Mucosa of descending colon (tissue), 3 donors: ENCODE measurements at regions not wholly inside any gene's neighbourhood (a gene's known extent, or its start where the extent isn't known, plus 50 kb on each side); places are given as distances from the start of the nearest gene placed in this dataset.

Source experiments
- ATAC-seq: fragments of 200-7000 bp; cut with Tn5 transposase; one replicate; pipeline ENCODE4 v1.9.1; 2020; ENCODE audit warnings: mild to moderate bottlenecking, moderate library complexity
- DNase-seq, 3 donors: peaks; one replicate each; pipeline ENCODE4 v3.0.0-alpha.2; 2020
- H3K36me3 ChIP-seq: fragments of 200-600 bp; one replicate; pipeline ENCODE4 v1.8.0; 2021; ENCODE audit warnings: low read depth, mild to moderate bottlenecking
- H3K4me1 ChIP-seq: fragments of 200-600 bp; one replicate; pipeline ENCODE4 v1.8.0; 2021; ENCODE audit warnings: low read depth, mild to moderate bottlenecking
- H3K4me3 ChIP-seq: fragments of 200-600 bp; one replicate; pipeline ENCODE4 v1.8.0; 2021; ENCODE audit warnings: mild to moderate bottlenecking
- H3K9me3 ChIP-seq: fragments of 200-600 bp; one replicate; pipeline ENCODE4 v1.8.0; 2021; ENCODE audit warnings: mild to moderate bottlenecking
- CTCF ChIP-seq: fragments of 200-600 bp; IDR thresholded peaks from one replicate; pipeline ENCODE4 v1.8.0; 2022; ENCODE audit warnings: antibody characterized with exemption, mild to moderate bottlenecking
- intact Hi-C, 2 donors: fragments of 100-400 bp; cut with DNase I in 1 of 2; cut with micrococcal nuclease in 1 of 2; formaldehyde crosslinking; loops; one replicate each; pipeline versions ENCODE4 v1.11.0 to v1.11.1; 2022; cut with DNase I, micrococcal nuclease
- donor health status: DM: no; HTN: no; CAD: no; lungs with moderate emphysema.
- donor health status: DM: no; HTN: no; CAD: no.
- donor health status: DM: no; HTN: yes; CAD: no.

- intact Hi-C loops: no loop called here
- no peaks in the 10 kb centered on the region for H3K36me3 ChIP-seq
- no peaks in the 10 kb centered on the region for H3K4me1 ChIP-seq
- TF ChIP-seq CTCF: no peak
- no peak for ATAC-seq
- no peak for DNase-seq
- peaks cover 2% of the 10 kb centered on the region for H3K9me3 ChIP-seq
- H3K4me3 ChIP-seq: no peak overlapping the region
These were observed 72.0 kb upstream of the MAF start for GRCh38 chr16:79672524-79672923.

- Histone ChIP-seq H3K4me3 (no peak overlapping the region), H3K4me1 (no peaks in the 10 kb centered on the region), H3K36me3 (no peaks in the 10 kb centered on the region), H3K9me3 (peaks cover 2% of the 10 kb centered on the region)
- intact Hi-C loops: no loop called here
- ATAC-seq (no peak), DNase-seq (no peak)
- no peak for TF ChIP-seq CTCF
These were observed 68.0 kb upstream of the MAF start for GRCh38 chr16:79668502-79668901.

GRCh38 chr16:79665970-79666369 lies 65.4 kb upstream of the MAF start:
- TF ChIP-seq CTCF: no peak
- ATAC-seq: no peak

GRCh38 chr16:79664407-79664806 lies 63.9 kb upstream of the MAF start:
- no peak for TF ChIP-seq CTCF
- Histone ChIP-seq H3K9me3 (peaks cover 2% of the 10 kb centered on the region), H3K36me3 (no peaks in the 10 kb centered on the region), H3K4me1 (no peaks in the 10 kb centered on the region), H3K4me3 (no peak overlapping the region)
- DNase-seq: no peak
- no peak for ATAC-seq
- intact Hi-C loops: no loop called here

More at GRCh38 chr16:79665970-79666369, 65.4 kb upstream of the MAF start:
- intact Hi-C loops: no loop called here
- Histone ChIP-seq H3K9me3 (peaks cover 2% of the 10 kb centered on the region), H3K36me3 (no peaks in the 10 kb centered on the region), H3K4me3 (no peak overlapping the region), H3K4me1 (no peaks in the 10 kb centered on the region)
- no peak for DNase-seq

- H3K4me3 ChIP-seq: no peak overlapping the region
- no peak for TF ChIP-seq CTCF
- no peaks in the 10 kb centered on the region for H3K36me3 ChIP-seq
- intact Hi-C loops: no loop called here
- H3K9me3 ChIP-seq: no peaks in the 10 kb centered on the region
- H3K4me1 ChIP-seq: no peaks in the 10 kb centered on the region
- ATAC-seq: no peak
- no peak for DNase-seq
These were observed 62.3 kb upstream of the MAF start for GRCh38 chr16:79662669-79663313.

GRCh38 chr16:79662122-79662521 lies 61.6 kb upstream of the MAF start:
- no peaks in the 10 kb centered on the region for H3K9me3 ChIP-seq
- intact Hi-C loops: no loop called here
- H3K36me3 ChIP-seq: no peaks in the 10 kb centered on the region
- ATAC-seq (no peak), DNase-seq (no peak)
- TF ChIP-seq CTCF: no peak
- no peaks in the 10 kb centered on the region for H3K4me1 ChIP-seq
- no peak overlapping the region for H3K4me3 ChIP-seq
